NCI-H2029 treated with DMSO at 0.1 percent for 48 hours (cell line): ENCODE measurements at regions not wholly inside any gene's neighbourhood (a gene's known extent, or its start where the extent isn't known, plus 50 kb on each side); places are given as distances from the start of the nearest gene placed in this dataset.
"Not testable (repeated sequence)": the region's sequence is repeated elsewhere in the genome, so short reads cannot be mapped to it uniquely, and the experiment has no call there.

Source experiments
- DNase-seq: peaks from one replicate; lab custom pipeline; 2025; lab: John Stamatoyannopoulos, UW

- no peak for DNase-seq
These were observed 106.0 kb upstream of the NDST4 start for GRCh38 chr4:115219315-115219860.

GRCh38 chr4:115215935-115216334 is 102.5 kb upstream of the NDST4 start:
- no peak for DNase-seq

GRCh38 chr4:115213716-115214115 is 100.3 kb upstream of the NDST4 start:
- no peak for DNase-seq

- DNase-seq: no peak
These were observed 87.6 kb upstream of the NDST4 start for GRCh38 chr4:115201042-115201330.

- not testable (repeated sequence) for DNase-seq
These were observed 87.0 kb upstream of the NDST4 start for GRCh38 chr4:115200201-115201041.

- not testable (repeated sequence) for DNase-seq
These were observed 81.2 kb upstream of the NDST4 start for GRCh38 chr4:115194612-115195011.

GRCh38 chr4:115190529-115190928 is 77.1 kb upstream of the NDST4 start:
- no peak for DNase-seq

- no peak for DNase-seq
These were observed 73.7 kb upstream of the NDST4 start for GRCh38 chr4:115187136-115187535.

GRCh38 chr4:115179438-115180062 is 66.1 kb upstream of the NDST4 start:
- not testable (repeated sequence) for DNase-seq

- not testable (repeated sequence) for DNase-seq
These were observed 65.3 kb upstream of the NDST4 start for GRCh38 chr4:115178687-115179086.

- no peak for DNase-seq
These were observed 57.8 kb upstream of the NDST4 start for GRCh38 chr4:115171220-115171619.

GRCh38 chr4:115165503-115165902 is 52.1 kb upstream of the NDST4 start:
- no peak for DNase-seq
